Upper lobe of left lung (tissue), 4 donors: ENCODE measurements at regions not wholly inside any gene's neighbourhood (a gene's known extent, or its start where the extent isn't known, plus 50 kb on each side); places are given as distances from the start of the nearest gene placed in this dataset.

Experiments used
- CTCF ChIP-seq, 6 experiments: fragments of 450-650 bp in 4 of 6; fragments of 200-600 bp in 2 of 6; sonication (generic) in 2 of 6; IDR thresholded peaks; one replicate each; pipeline ENCODE4 v1.5.1; 2016 to 2019; ENCODE audit warnings: antibody characterized with exemption in 6 of 6
- EP300 ChIP-seq, 4 donors: sonication (generic); formaldehyde crosslinking; IDR thresholded peaks; one replicate each; pipeline ENCODE4 v1.5.1; 2017; ENCODE audit warnings: antibody characterized with exemption in 4 of 4, control low read depth in 2 of 4
- POLR2A ChIP-seq, 4 donors: fragments of 450-650 bp; IDR thresholded peaks; one replicate each; pipeline ENCODE4 v1.5.1; 2016 to 2017; ENCODE audit warnings: antibody characterized with exemption in 4 of 4, mild to moderate bottlenecking in 2 of 4
- POLR2AphosphoS5 ChIP-seq, 2 donors: sonication (generic); formaldehyde crosslinking; IDR thresholded peaks; one replicate each; pipeline ENCODE4 v1.5.1; 2017; ENCODE audit warnings: antibody characterized with exemption in 2 of 2

- TF ChIP-seq CTCF (IDR thresholded peaks at IDR 0.05) (no peak), POLR2A (IDR thresholded peaks at IDR 0.05) (no peak), EP300 (IDR thresholded peaks at IDR 0.05) (no peak), POLR2AphosphoS5 (IDR thresholded peaks at IDR 0.05) (no peak)
These were observed 64.4 kb upstream of the PCAT7 start for GRCh38 chr9:94490465-94490864.
